ENCODE measurements at regions not wholly inside any gene's neighbourhood (a gene's known extent, or its start where the extent isn't known, plus 50 kb on each side); places are given as distances from the start of the nearest gene placed in this dataset.

- Histone ChIP-seq H3K27me3 (no peaks in the 10 kb centered on the region), H3K27ac (no peak overlapping the region), H3K4me3 (no peak overlapping the region), H3K4me1 (no peaks in the 10 kb centered on the region), H3K36me3 (no peaks in the 10 kb centered on the region), H3K9me3 (no peaks in the 10 kb centered on the region)
- TF ChIP-seq, protein P1, sequence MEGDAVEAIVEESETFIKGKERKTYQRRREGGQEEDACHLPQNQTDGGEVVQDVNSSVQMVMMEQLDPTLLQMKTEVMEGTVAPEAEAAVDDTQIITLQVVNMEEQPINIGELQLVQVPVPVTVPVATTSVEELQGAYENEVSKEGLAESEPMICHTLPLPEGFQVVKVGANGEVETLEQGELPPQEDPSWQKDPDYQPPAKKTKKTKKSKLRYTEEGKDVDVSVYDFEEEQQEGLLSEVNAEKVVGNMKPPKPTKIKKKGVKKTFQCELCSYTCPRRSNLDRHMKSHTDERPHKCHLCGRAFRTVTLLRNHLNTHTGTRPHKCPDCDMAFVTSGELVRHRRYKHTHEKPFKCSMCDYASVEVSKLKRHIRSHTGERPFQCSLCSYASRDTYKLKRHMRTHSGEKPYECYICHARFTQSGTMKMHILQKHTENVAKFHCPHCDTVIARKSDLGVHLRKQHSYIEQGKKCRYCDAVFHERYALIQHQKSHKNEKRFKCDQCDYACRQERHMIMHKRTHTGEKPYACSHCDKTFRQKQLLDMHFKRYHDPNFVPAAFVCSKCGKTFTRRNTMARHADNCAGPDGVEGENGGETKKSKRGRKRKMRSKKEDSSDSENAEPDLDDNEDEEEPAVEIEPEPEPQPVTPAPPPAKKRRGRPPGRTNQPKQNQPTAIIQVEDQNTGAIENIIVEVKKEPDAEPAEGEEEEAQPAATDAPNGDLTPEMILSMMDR (IDR thresholded peaks at IDR 0.05), result no peak
- intact Hi-C loops (cut with DNase I; ENCODE audit: low total_unique reads), result no loop called here
- no peak for DNase-seq
Measured at GRCh38 chr3:22582266-22582665, 620.9 kb upstream of the UBE2E2 start.

GRCh38 chr3:22585504-22585903 is 617.6 kb upstream of the UBE2E2 start:
- Histone ChIP-seq H3K4me1 (no peaks in the 10 kb centered on the region), H3K4me3 (no peak overlapping the region), H3K36me3 (no peaks in the 10 kb centered on the region), H3K9me3 (no peaks in the 10 kb centered on the region), H3K27me3 (no peaks in the 10 kb centered on the region), H3K27ac (no peak overlapping the region)
- intact Hi-C loops (cut with DNase I; ENCODE audit: low total_unique reads), result no loop called here
- DNase-seq, result no peak
- TF ChIP-seq, protein P1 (IDR thresholded peaks at IDR 0.05), result no peak

GRCh38 chr3:22585911-22586310 is 617.2 kb upstream of the UBE2E2 start:
- no peaks in the 10 kb centered on the region for H3K9me3 ChIP-seq

GRCh38 chr3:22587446-22587845 is 615.7 kb upstream of the UBE2E2 start:
- intact Hi-C loops (cut with DNase I; ENCODE audit: low total_unique reads), result no loop called here
- Histone ChIP-seq H3K27ac (no peak overlapping the region), H3K27me3 (no peaks in the 10 kb centered on the region), H3K36me3 (no peaks in the 10 kb centered on the region), H3K4me1 (no peaks in the 10 kb centered on the region), H3K9me3 (no peaks in the 10 kb centered on the region), H3K4me3 (no peak overlapping the region)
- TF ChIP-seq, protein P1 (IDR thresholded peaks at IDR 0.05), result no peak
- no peak for DNase-seq

More at GRCh38 chr3:22585911-22586310, 617.2 kb upstream of the UBE2E2 start:
- intact Hi-C loops (cut with DNase I; ENCODE audit: low total_unique reads), result no loop called here
- DNase-seq, result no peak
- H3K4me3 ChIP-seq, result no peak overlapping the region
- no peaks in the 10 kb centered on the region for H3K36me3 ChIP-seq
- H3K4me1 ChIP-seq, result no peaks in the 10 kb centered on the region
- H3K27ac ChIP-seq, result no peak overlapping the region
- no peaks in the 10 kb centered on the region for H3K27me3 ChIP-seq
- TF ChIP-seq, protein P1 (IDR thresholded peaks at IDR 0.05), result no peak

DNA sequence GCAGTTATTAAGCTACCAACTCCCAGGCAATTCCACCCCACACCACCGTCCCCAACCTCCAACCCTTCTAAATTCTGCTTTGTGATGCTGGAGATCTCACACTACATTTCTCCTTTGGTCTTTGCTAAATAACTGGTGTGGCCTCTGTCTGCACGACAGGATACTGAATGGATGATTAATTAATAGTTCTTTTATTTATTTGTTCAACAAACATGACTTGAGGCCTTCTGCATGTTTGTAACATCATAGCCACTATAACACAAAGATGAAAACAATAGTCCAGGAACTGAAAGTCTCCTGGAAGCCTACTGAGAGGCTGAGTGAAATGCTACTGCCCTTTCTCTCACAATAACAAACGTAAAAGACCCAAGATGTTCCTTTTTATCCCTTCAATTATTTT is 609.5 kb upstream of the UBE2E2 start:
- Histone ChIP-seq H3K9me3 (no peaks in the 10 kb centered on the region), H3K36me3 (no peaks in the 10 kb centered on the region), H3K4me3 (no peak overlapping the region), H3K4me1 (no peaks in the 10 kb centered on the region), H3K27me3 (no peaks in the 10 kb centered on the region), H3K27ac (no peak overlapping the region)
- no peak for DNase-seq
- TF ChIP-seq, protein P1 (IDR thresholded peaks at IDR 0.05), result no peak
- intact Hi-C loops (cut with DNase I; ENCODE audit: low total_unique reads), result no loop called here

DNA sequence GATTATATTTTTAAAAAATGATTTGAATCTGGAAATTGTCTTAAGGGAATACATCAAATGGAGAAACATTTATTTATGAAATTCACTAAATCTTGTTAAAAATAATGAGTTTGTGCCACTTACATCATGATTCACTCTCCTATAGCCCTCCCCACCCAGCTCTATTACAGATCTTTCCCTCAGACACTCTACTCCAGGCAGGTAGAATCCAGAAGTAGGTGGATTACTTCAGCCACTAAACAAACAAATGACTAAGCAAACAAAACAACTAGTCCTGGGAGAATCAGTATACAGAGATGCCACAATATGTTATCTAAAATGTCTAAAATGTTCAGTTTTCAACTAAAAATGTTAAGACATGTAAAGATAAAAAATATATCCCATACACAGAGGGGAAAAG is 608.1 kb upstream of the UBE2E2 start:
- Histone ChIP-seq H3K27me3 (no peaks in the 10 kb centered on the region), H3K27ac (no peak overlapping the region), H3K36me3 (no peaks in the 10 kb centered on the region), H3K4me1 (no peaks in the 10 kb centered on the region), H3K4me3 (no peak overlapping the region), H3K9me3 (no peaks in the 10 kb centered on the region)
- DNase-seq, result no peak
- TF ChIP-seq, protein P1 (IDR thresholded peaks at IDR 0.05), result no peak
- intact Hi-C loops (cut with DNase I; ENCODE audit: low total_unique reads), result no loop called here

Data from tibial artery (tissue), 4 donors.